ENCODE measurements at regions not wholly inside any gene's neighbourhood (a gene's known extent, or its start where the extent isn't known, plus 50 kb on each side); places are given as distances from the start of the nearest gene placed in this dataset.

- no peak for DNase-seq (ENCODE audit: low read depth in 1 of 2, low spot score in 1 of 2)
- no peak for TF ChIP-seq JUND (IDR thresholded peaks at IDR 0.05; ENCODE audit: low read depth)
- in situ Hi-C loops (cut with HindIII; ENCODE audit: low pct_unique_long_range_greater_than_20kb, low sequenced_read_pairs) = no loop called here
Measured at GRCh38 chr2:56705713-56706112, 521.9 kb downstream of the CCDC85A start.

GRCh38 chr2:56707218-56707617 lies 523.4 kb downstream of the CCDC85A start:
- no peak for TF ChIP-seq JUND (IDR thresholded peaks at IDR 0.05; ENCODE audit: low read depth)
- in situ Hi-C loops (cut with HindIII; ENCODE audit: low pct_unique_long_range_greater_than_20kb, low sequenced_read_pairs) = no loop called here
- DNase-seq (ENCODE audit: low read depth in 1 of 2, low spot score in 1 of 2) = no peak

- in situ Hi-C loops (cut with HindIII; ENCODE audit: low pct_unique_long_range_greater_than_20kb, low sequenced_read_pairs) = no loop called here
- DNase-seq (ENCODE audit: low read depth in 1 of 2, low spot score in 1 of 2) = no peak
- TF ChIP-seq JUND (IDR thresholded peaks at IDR 0.05; ENCODE audit: low read depth) = no peak
Measured at GRCh38 chr2:56707650-56708049, 523.9 kb downstream of the CCDC85A start.

GRCh38 chr2:56709181-56709580 lies 525.4 kb downstream of the CCDC85A start:
- TF ChIP-seq JUND (IDR thresholded peaks at IDR 0.05; ENCODE audit: low read depth) = no peak
- DNase-seq (ENCODE audit: low read depth in 1 of 2, low spot score in 1 of 2) = no peak
- in situ Hi-C loops (cut with HindIII; ENCODE audit: low pct_unique_long_range_greater_than_20kb, low sequenced_read_pairs) = no loop called here

- no peak for TF ChIP-seq JUND (IDR thresholded peaks at IDR 0.05; ENCODE audit: low read depth)
- no peak for DNase-seq (ENCODE audit: low read depth in 1 of 2, low spot score in 1 of 2)
- in situ Hi-C loops (cut with HindIII; ENCODE audit: low pct_unique_long_range_greater_than_20kb, low sequenced_read_pairs) = no loop called here
Measured at GRCh38 chr2:56713161-56713676, 529.4 kb downstream of the CCDC85A start.

- in situ Hi-C loops (cut with HindIII; ENCODE audit: low pct_unique_long_range_greater_than_20kb, low sequenced_read_pairs) = no loop called here
- no peak for DNase-seq (ENCODE audit: low read depth in 1 of 2, low spot score in 1 of 2)
- TF ChIP-seq JUND (IDR thresholded peaks at IDR 0.05; ENCODE audit: low read depth) = no peak
Measured at GRCh38 chr2:56713978-56714377, 530.2 kb downstream of the CCDC85A start.

- in situ Hi-C loops (cut with HindIII; ENCODE audit: low pct_unique_long_range_greater_than_20kb, low sequenced_read_pairs) = no loop called here
- DNase-seq (ENCODE audit: low read depth in 1 of 2, low spot score in 1 of 2) = no peak
- TF ChIP-seq JUND (IDR thresholded peaks at IDR 0.05; ENCODE audit: low read depth) = no peak
Measured at GRCh38 chr2:56714400-56714799, 530.6 kb downstream of the CCDC85A start.

- TF ChIP-seq JUND (IDR thresholded peaks at IDR 0.05; ENCODE audit: low read depth) = no peak
- in situ Hi-C loops (cut with HindIII; ENCODE audit: low pct_unique_long_range_greater_than_20kb, low sequenced_read_pairs) = no loop called here
- DNase-seq (ENCODE audit: low read depth in 1 of 2, low spot score in 1 of 2) = no peak
Measured at GRCh38 chr2:56715683-56716082, 531.9 kb downstream of the CCDC85A start.

GRCh38 chr2:56718413-56718812 lies 534.6 kb downstream of the CCDC85A start:
- DNase-seq (ENCODE audit: low read depth in 1 of 2, low spot score in 1 of 2) = no peak
- TF ChIP-seq JUND (IDR thresholded peaks at IDR 0.05; ENCODE audit: low read depth) = no peak
- in situ Hi-C loops (cut with HindIII; ENCODE audit: low pct_unique_long_range_greater_than_20kb, low sequenced_read_pairs) = no loop called here

- no peak for TF ChIP-seq JUND (IDR thresholded peaks at IDR 0.05; ENCODE audit: low read depth)
- DNase-seq (ENCODE audit: low read depth in 1 of 2, low spot score in 1 of 2) = no peak
- in situ Hi-C loops (cut with HindIII; ENCODE audit: low pct_unique_long_range_greater_than_20kb, low sequenced_read_pairs) = no loop called here
Measured at GRCh38 chr2:56729212-56729611, 545.4 kb downstream of the CCDC85A start.

- no peak for DNase-seq (ENCODE audit: low read depth in 1 of 2, low spot score in 1 of 2)
- no peak for TF ChIP-seq JUND (IDR thresholded peaks at IDR 0.05; ENCODE audit: low read depth)
- in situ Hi-C loops (cut with HindIII; ENCODE audit: low pct_unique_long_range_greater_than_20kb, low sequenced_read_pairs) = no loop called here
Measured at GRCh38 chr2:56732946-56733345, 549.2 kb downstream of the CCDC85A start.

- in situ Hi-C loops (cut with HindIII; ENCODE audit: low pct_unique_long_range_greater_than_20kb, low sequenced_read_pairs) = no loop called here
Measured at GRCh38 chr2:56739413-56739812, 555.6 kb downstream of the CCDC85A start.

GRCh38 chr2:56741601-56742102 lies 557.9 kb downstream of the CCDC85A start:
- peak; percentile 4 to 18 for DNase-seq (ENCODE audit: low read depth in 1 of 2, low spot score in 1 of 2)
- TF ChIP-seq JUND (IDR thresholded peaks at IDR 0.05; ENCODE audit: low read depth) = no peak
- in situ Hi-C loops (cut with HindIII; ENCODE audit: low pct_unique_long_range_greater_than_20kb, low sequenced_read_pairs) = no loop called here

More at GRCh38 chr2:56739413-56739812, 555.6 kb downstream of the CCDC85A start:
- no peak for TF ChIP-seq JUND (IDR thresholded peaks at IDR 0.05; ENCODE audit: low read depth)
- no peak for DNase-seq (ENCODE audit: low read depth in 1 of 2, low spot score in 1 of 2)

GRCh38 chr2:56743807-56744206 lies 560.0 kb downstream of the CCDC85A start:
- no peak for TF ChIP-seq JUND (IDR thresholded peaks at IDR 0.05; ENCODE audit: low read depth)
- no peak for DNase-seq (ENCODE audit: low read depth in 1 of 2, low spot score in 1 of 2)
- in situ Hi-C loops (cut with HindIII; ENCODE audit: low pct_unique_long_range_greater_than_20kb, low sequenced_read_pairs) = no loop called here

Data from T47D (cell line).